Kidney (tissue), 13 donors: ENCODE measurements at regions not wholly inside any gene's neighbourhood (a gene's known extent, or its start where the extent isn't known, plus 50 kb on each side); places are given as distances from the start of the nearest gene placed in this dataset.

ENCODE experiments used
- DNase-seq, 5 donors: peaks; one replicate each; pipeline ENCODE4 v3.0.0-alpha.2; 2013 to 2020
- FAIRE-seq: peaks from 2 replicates; lab custom pipeline; 2012; peaks lifted over from hg19 to GRCh38; lab: Jason Lieb, UNC
- H3K27ac ChIP-seq, 2 donors: one replicate each; pipeline ENCODE4 v1.7.0; 2013; ENCODE audit warnings: low read depth in 2 of 2, low read length in 2 of 2, inconsistent platforms in 1 of 2
- H3K27me3 ChIP-seq: one replicate; pipeline ENCODE4 v1.7.1; 2013; ENCODE audit warnings: low read length, inconsistent platforms; ENCODE audit not compliant: control insufficient read depth, insufficient read depth
- H3K36me3 ChIP-seq, 3 donors: one replicate each; pipeline versions ENCODE4 v1.7.0 to v1.7.1; 2013; ENCODE audit warnings: low read length in 3 of 3, control low read depth in 1 of 3, inconsistent platforms in 1 of 3; ENCODE audit not compliant: insufficient read depth in 3 of 3, control insufficient read depth in 2 of 3
- H3K4me1 ChIP-seq, 3 donors: one replicate each; pipeline versions ENCODE4 v1.7.0 to v1.7.1; 2013; ENCODE audit warnings: low read length in 3 of 3, inconsistent platforms in 1 of 3, low read depth in 1 of 3; ENCODE audit not compliant: control insufficient read depth in 2 of 3, insufficient read depth in 2 of 3
- H3K4me3 ChIP-seq, 3 donors: one replicate each; pipeline versions ENCODE4 v1.7.0 to v1.8.1; 2013; ENCODE audit warnings: low read length in 3 of 3, control low read depth in 1 of 3, inconsistent platforms in 1 of 3
- H3K9ac ChIP-seq, 3 donors: one replicate each; pipeline versions ENCODE4 v1.7.0 to v1.7.1; 2013; ENCODE audit warnings: low read length in 3 of 3, control low read depth in 1 of 3, inconsistent platforms in 1 of 3
- H3K9me3 ChIP-seq, 3 donors: one replicate each; pipeline versions ENCODE4 v1.7.0 to v1.7.1; 2013; ENCODE audit warnings: low read length in 3 of 3, control low read depth in 1 of 3, inconsistent platforms in 1 of 3; ENCODE audit not compliant: control insufficient read depth in 2 of 3, insufficient read depth in 1 of 3
- CTCF ChIP-seq: IDR thresholded peaks from 3 replicates; pipeline ENCODE4 v1.5.1; 2012; ENCODE audit warnings: mild to moderate bottlenecking, moderate library complexity, borderline replicate concordance; ENCODE audit not compliant: insufficient read depth; ENCODE audit errors: extremely low read depth
- intact Hi-C: fragments of 100-400 bp; cut with DNase I; formaldehyde crosslinking; loops from one replicate; pipeline ENCODE4 v1.11.1; 2022
- donor health status: control.
- donor health status: control.
- donor health status: control.
- donor health status: control.
- donor health status: control.
- donor health status: DM: yes; HTN: yes; CAD: no.
- donor health status: Normal renal cell carcinoma (clear cell type).

- Histone ChIP-seq H3K27me3 (no peaks in the 10 kb centered on the region), H3K4me3 (peak overlapping the region in 1 of 3 donors; percentile 3), H3K9ac (no peak overlapping the region), H3K9me3 (no peaks in the 10 kb centered on the region), H3K27ac (no peak overlapping the region), H3K36me3 (no peaks in the 10 kb centered on the region), H3K4me1 (peaks cover 0 to 12% (median 0%) of the 10 kb centered on the region in 3 donors)
- TF ChIP-seq CTCF, result no peak
- DNase-seq (peak in 4 of 5 donors; percentile 52 to 77 (median 60)), FAIRE-seq (no peak)
- intact Hi-C loops, result no loop called here
These were observed 64.8 kb upstream of the ADAMTS18 start for GRCh38 chr16:77499373-77500285.

- intact Hi-C loops, result no loop called here
- no peaks in the 10 kb centered on the region for H3K9me3 ChIP-seq
- H3K36me3 ChIP-seq, result no peaks in the 10 kb centered on the region
- no peaks in the 10 kb centered on the region for H3K27me3 ChIP-seq
- H3K9ac ChIP-seq, result no peak overlapping the region
- FAIRE-seq (no peak), DNase-seq (peak in 1 of 5 donors; percentile 13)
- peaks cover 0 to 12% (median 0%) of the 10 kb centered on the region in 3 donors for H3K4me1 ChIP-seq
- no peak overlapping the region for H3K4me3 ChIP-seq
- no peak for TF ChIP-seq CTCF
- no peak overlapping the region for H3K27ac ChIP-seq
These were observed 65.4 kb upstream of the ADAMTS18 start for GRCh38 chr16:77500286-77500598.

GRCh38 chr16:77500934-77501664, 66.3 kb upstream of the ADAMTS18 start:
- no peak for FAIRE-seq
- intact Hi-C loops, result no loop called here
- Histone ChIP-seq H3K9me3 (no peaks in the 10 kb centered on the region), H3K4me1 (peaks cover 0 to 12% (median 0%) of the 10 kb centered on the region in 3 donors), H3K9ac (no peak overlapping the region), H3K27me3 (no peaks in the 10 kb centered on the region), H3K36me3 (no peaks in the 10 kb centered on the region), H3K4me3 (no peak overlapping the region), H3K27ac (no peak overlapping the region)
- peak in 4 of 5 donors; percentile 44 to 84 (median 68) for DNase-seq
- TF ChIP-seq CTCF, result no peak
